ENCODE measurements at regions not wholly inside any gene's neighbourhood (a gene's known extent, or its start where the extent isn't known, plus 50 kb on each side); places are given as distances from the start of the nearest gene placed in this dataset.

- H2AFZ ChIP-seq (ENCODE audit: low read length) = no peak overlapping the region
- no peak overlapping the region for H3K4me3 ChIP-seq (replicated peaks in 1 of 3; ENCODE audit: insufficient read depth in 1 of 3, low read depth in 2 of 3, low read length in 3 of 3)
- WGBS (ENCODE audit: low lambda C conversion rate) = 38% methylated on average over 3 of the region's 3 CpGs
- no peak overlapping the region for H3K9ac ChIP-seq (ENCODE audit: insufficient read depth, low read depth, low read length)
- no TSS peak for BruUV-seq (replicated peaks)
- in situ Hi-C loops (cut with HindIII; ENCODE audit: extremely low pct_ligation_motif_present, low pct_unique_long_range_greater_than_20kb) (no loop called here), intact Hi-C loops (cut with micrococcal nuclease; ENCODE audit: unreplicated experiment) (no loop called here)
- no peak for DNase-seq (ENCODE audit: low spot score)
- no peak overlapping the region for H3K27ac ChIP-seq (ENCODE audit: extremely low read length, insufficient read depth, low read length)
- H3K4me1 ChIP-seq (ENCODE audit: insufficient read depth, low read length) = no peaks in the 10 kb centered on the region
- H3K36me3 ChIP-seq (replicated peaks in 1 of 2; ENCODE audit: control insufficient read depth in 1 of 2, insufficient read depth in 2 of 2, low read length in 2 of 2) = no peaks in the 10 kb centered on the region
- CTCF ChIA-PET (ENCODE audit: low intra/inter-chr PET ratio, low total read pairs) = no interaction called here
- H3K9me3 ChIP-seq (ENCODE audit: low read length) = no peaks in the 10 kb centered on the region
- peaks cover 0 to 2% of the 10 kb centered on the region in 2 experiments; a peak in 1 of 5 replicates for H3K27me3 ChIP-seq (ENCODE audit: control insufficient read depth in 1 of 2, insufficient read depth in 2 of 2, low read length in 2 of 2)
- POLR2A ChIA-PET = no interaction called here
- FAIRE-seq = no peak
- ATAC-seq = no peak
- H4K20me1 ChIP-seq (ENCODE audit: insufficient read depth, low read length) = no peaks in the 10 kb centered on the region
- no peak overlapping the region for H3K4me2 ChIP-seq (ENCODE audit: low read depth, low read length)
- H3K79me2 ChIP-seq (ENCODE audit: insufficient read depth, low read length) = no peaks in the 10 kb centered on the region
- no peak for TF ChIP-seq SMARCC2 (IDR thresholded peaks at IDR 0.05)
- TF ChIP-seq SRF (IDR thresholded peaks at IDR 0.05; ENCODE audit: low read depth, low read length) = no peak
- TF ChIP-seq ZNF556 (CRISPR knock-in tag; IDR thresholded peaks at IDR 0.05; ENCODE audit: borderline replicate concordance) = no peak
- TF ChIP-seq USF2 (IDR thresholded peaks at IDR 0.05; ENCODE audit: low read depth, low read length) = no peak
- TF ChIP-seq USF2 (CRISPR knock-in tag; IDR thresholded peaks at IDR 0.05; ENCODE audit: borderline replicate concordance) = no peak
- TF ChIP-seq ZNF263 (CRISPR knock-in tag; IDR thresholded peaks at IDR 0.05) = no peak
- no peak for TF ChIP-seq BCL3 (CRISPR knock-in tag; IDR thresholded peaks at IDR 0.05)
- TF ChIP-seq ZNF329 (CRISPR knock-in tag; IDR thresholded peaks at IDR 0.05; ENCODE audit: low read depth) = no peak
- no peak for TF ChIP-seq POGK (CRISPR knock-in tag; conservative IDR thresholded peaks at IDR 0.05)
- TF ChIP-seq FOXM1 (CRISPR knock-in tag; IDR thresholded peaks at IDR 0.05) = no peak
- TF ChIP-seq FOXO1 (CRISPR knock-in tag; IDR thresholded peaks at IDR 0.05) = no peak
- TF ChIP-seq ZBTB42 (CRISPR knock-in tag; IDR thresholded peaks at IDR 0.05) = no peak
- TF ChIP-seq ZNF136 (CRISPR knock-in tag; IDR thresholded peaks at IDR 0.05; ENCODE audit: low read depth) = no peak
- TF ChIP-seq NFKBIZ (CRISPR knock-in tag; IDR thresholded peaks at IDR 0.05) = no peak
- no peak for TF ChIP-seq PRDM10 (CRISPR knock-in tag; IDR thresholded peaks at IDR 0.05; ENCODE audit: low read depth)
- no peak for TF ChIP-seq ZNF446 (CRISPR knock-in tag; IDR thresholded peaks at IDR 0.05)
- no peak for TF ChIP-seq HOXA9 (CRISPR knock-in tag; IDR thresholded peaks at IDR 0.05; ENCODE audit: borderline replicate concordance)
These were observed 192.9 kb downstream of the EVX1 start for GRCh38 chr7:27435461-27435860.
